DMS79 (cell line): ENCODE measurements at regions not wholly inside any gene's neighbourhood (a gene's known extent, or its start where the extent isn't known, plus 50 kb on each side); places are given as distances from the start of the nearest gene placed in this dataset.
"Not testable (repeated sequence)": the region's sequence is repeated elsewhere in the genome, so short reads cannot be mapped to it uniquely, and the experiment has no call there.

Source experiments
- DNase-seq: peaks from one replicate; lab custom pipeline; 2025; lab: John Stamatoyannopoulos, UW

GRCh38 chr1:115453666-115454065, 115.6 kb upstream of the NGF start:
- no peak for DNase-seq

GRCh38 chr1:115452600-115453329, 114.7 kb upstream of the NGF start:
- DNase-seq = no peak

- DNase-seq = no peak
Measured at GRCh38 chr1:115450501-115451040, 112.5 kb upstream of the NGF start.

GRCh38 chr1:115448282-115449044, 110.4 kb upstream of the NGF start:
- no peak for DNase-seq

GRCh38 chr1:115447672-115448071, 109.6 kb upstream of the NGF start:
- no peak for DNase-seq

DNA sequence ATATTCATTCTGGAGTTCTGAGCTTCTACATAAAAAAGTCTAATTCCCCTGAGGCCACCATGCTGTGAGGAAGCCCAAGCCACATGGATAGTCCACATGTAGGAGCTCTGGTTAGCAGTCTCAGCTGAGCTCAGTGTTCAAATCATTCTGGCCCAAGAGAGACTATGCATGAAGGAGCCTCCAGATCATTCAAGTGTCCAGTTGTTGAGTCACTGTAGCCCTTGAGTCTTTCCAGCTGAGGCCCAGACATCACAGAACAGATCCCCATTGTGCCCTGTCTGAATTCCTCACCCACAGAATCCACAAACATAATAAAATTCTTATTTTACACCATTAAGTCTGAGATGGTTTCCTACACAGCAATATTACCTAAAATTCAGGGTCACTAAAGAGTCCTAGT, 107.0 kb upstream of the NGF start:
- no peak for DNase-seq

- no peak for DNase-seq
Measured at GRCh38 chr1:115440733-115441132, 102.7 kb upstream of the NGF start.

DNA sequence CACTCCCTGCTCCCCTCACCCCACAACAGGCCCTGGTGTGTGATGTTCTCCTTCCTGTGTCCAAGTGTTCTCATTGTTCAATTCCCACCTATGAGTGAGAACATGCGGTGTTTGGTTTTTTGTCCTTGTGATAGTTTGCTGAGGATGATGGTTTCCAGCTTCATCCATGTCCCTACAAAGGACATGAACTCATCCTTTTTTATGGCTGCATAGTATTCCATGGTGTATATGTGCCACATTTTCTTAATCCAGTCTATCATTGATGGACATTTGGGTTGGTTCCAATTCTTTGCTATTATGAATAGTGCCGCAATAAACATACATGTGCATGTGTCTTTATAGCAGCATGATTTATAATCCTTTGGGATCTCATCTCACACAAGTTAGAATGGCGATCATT, 101.5 kb upstream of the NGF start:
- not testable (repeated sequence) for DNase-seq

- peak; percentile 89 for DNase-seq
Measured at GRCh38 chr1:115437196-115437595, 99.1 kb upstream of the NGF start.

DNA sequence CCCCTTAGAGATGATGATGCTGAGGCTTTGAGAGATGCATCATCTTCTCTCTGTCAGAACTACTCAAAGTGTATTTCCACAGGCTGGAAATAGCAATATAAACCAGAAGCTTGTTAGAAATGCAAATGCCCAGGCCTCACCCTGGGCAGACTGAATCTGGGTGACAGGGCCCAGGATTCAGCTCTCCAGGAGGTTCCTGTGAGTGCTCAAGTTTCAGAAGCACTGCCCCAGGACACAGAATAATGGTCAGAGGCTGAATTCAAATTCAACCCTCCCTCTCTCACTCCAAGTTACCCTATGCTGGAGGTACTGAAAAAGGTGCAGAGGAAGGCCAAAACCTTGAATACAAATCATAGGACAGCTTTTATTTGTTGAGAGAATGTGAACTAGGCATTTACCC, 98.5 kb upstream of the NGF start:
- DNase-seq = peak; percentile 18

DNA sequence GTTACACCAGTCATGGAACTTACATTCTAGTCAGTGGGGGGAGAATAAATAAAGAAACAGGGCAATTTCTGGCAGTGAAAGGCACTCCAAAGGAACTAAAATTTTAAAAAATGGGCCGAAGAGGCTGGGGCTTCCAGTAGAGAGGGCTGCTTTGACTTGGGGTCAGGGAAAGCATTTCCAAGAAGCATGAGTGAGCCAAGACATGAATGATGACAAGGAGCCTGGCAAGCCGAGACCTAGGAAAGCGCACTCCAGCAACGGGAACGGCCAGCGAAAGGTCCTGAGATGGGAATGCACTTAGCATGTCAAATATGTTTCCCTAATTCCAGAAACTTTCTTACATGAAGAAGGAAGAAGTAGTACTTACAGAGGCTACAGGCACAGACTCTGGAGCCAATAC, 95.4 kb upstream of the NGF start:
- DNase-seq = no peak

DNA sequence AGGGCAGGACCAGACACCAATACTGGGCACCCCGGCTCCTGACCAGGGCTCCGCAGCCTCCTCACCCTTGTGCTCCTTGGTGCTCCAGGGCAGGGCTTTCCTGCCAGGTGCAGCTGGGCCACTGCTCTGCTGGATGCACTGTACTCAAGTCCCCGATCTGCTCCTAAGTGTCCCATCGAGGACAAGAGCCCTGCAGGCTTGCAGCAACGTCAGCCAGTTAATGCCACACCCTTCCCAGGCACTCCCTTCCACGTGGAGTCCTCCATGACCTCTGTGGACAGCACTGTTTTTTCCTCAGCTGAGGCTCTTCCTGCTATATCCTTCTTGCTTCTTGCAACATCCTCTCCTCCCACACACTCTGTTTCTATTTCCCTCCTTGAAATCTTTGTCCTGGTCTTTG, 94.0 kb upstream of the NGF start:
- no peak for DNase-seq

- DNase-seq = no peak
Measured at GRCh38 chr1:115430441-115431158, 92.6 kb upstream of the NGF start.

DNA sequence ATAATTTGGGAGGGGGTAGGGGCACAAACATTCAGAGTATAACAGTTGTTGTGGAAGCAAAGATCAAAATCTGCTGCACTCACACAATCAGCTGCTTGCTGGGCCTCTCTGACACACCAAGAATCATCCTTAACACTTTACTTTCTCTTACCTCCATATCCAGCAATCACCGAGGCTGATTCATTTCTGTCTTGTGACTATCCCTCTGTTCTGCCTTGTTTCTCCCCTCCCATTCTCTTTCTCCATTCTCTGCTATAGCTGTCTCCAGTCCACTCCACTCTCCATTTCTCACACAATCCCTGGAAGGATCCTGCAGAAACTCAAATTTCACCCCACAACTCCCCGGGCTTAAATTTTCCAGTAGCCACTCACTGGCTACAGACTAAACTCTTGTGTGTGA, 91.8 kb upstream of the NGF start:
- DNase-seq = no peak

GRCh38 chr1:115429241-115429640, 91.2 kb upstream of the NGF start:
- no peak for DNase-seq

- no peak for DNase-seq
Measured at GRCh38 chr1:115428676-115429075, 90.6 kb upstream of the NGF start.

DNA sequence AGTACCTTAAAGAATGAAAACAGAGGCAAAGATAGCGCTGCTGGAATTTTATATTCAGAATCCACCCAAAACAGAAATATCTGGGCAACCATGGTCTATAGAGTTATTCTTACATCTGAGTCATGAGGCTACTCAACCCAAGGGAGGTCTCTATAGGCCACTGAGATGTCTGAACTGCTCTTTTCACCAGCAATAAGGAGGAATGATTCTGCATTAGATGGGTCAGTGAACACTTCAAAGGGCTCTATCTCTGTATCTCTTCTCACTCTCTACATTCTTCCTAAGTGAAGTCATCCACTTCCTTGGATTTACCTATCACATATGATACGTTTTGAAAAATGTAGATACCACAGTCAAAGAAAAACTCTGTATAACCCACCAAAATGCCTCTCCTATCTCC, 90.2 kb upstream of the NGF start:
- no peak for DNase-seq

DNA sequence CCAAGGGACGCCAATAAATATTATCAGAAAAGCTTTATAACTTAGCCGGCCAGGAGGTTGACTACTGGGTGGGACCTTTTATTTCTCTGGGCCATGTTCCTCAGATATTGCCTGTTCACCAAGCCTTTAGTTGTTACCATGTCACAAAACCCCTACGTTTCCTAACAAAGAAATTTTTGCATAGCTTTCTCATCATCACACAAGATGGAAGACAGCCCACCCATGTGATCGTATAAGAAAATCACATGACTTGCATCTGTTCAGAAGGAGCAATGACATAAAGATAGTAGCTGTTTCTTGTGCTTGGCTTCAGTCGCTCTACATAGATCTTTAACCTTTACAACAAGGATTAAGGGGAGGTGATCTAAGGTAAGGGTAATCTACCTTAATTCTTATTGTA, 88.9 kb upstream of the NGF start:
- no peak for DNase-seq

- no peak for DNase-seq
Measured at GRCh38 chr1:115426231-115426771, 88.3 kb upstream of the NGF start.

DNA sequence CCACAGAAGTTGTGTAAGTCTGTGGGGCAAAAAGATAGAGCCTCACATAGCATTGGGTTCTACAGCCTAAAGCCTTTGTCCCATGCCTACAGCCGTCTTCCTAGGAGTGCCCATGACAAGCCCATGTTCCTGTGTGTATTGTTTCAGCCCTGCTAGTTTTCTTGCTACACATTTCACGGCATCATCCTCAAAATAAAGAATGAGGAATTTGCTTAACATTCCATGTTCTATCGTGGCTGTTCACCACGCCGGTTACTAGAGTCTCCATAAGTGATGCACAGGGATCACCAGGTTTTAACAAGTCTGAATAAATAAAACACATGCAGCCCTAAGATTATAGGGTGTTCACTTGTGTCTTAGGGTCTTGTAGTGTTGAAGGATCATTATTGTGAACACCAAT, 87.4 kb upstream of the NGF start:
- DNase-seq = no peak

GRCh38 chr1:115423776-115424175, 85.7 kb upstream of the NGF start:
- DNase-seq = no peak

GRCh38 chr1:115419571-115419970, 81.5 kb upstream of the NGF start:
- no peak for DNase-seq

DNA sequence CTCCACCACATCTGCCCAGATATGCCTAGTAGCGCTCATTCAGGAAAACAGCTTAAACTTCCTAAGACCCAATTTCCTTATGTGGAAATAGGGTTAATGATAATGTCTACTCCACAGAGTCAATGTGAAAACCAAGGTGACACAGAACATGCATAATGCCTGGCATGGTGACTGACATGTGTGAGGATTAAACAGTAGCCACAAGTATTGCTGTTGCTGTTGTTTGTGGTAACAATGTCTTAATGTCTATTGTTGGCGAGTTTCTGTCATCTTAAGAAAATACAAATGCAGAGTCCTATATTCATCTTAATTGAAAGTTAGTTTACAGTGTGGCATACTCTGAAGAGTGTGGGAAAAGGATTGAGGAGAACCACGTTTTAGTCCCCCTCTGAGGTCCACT, 75.6 kb upstream of the NGF start:
- no peak for DNase-seq
